MM.1S (cell line): ENCODE measurements at regions not wholly inside any gene's neighbourhood (a gene's known extent, or its start where the extent isn't known, plus 50 kb on each side); places are given as distances from the start of the nearest gene placed in this dataset.

ENCODE experiments used
- DNase-seq: peaks from one replicate; pipeline ENCODE4 v3.0.0-alpha.2; 2015
- H2AFZ ChIP-seq: fragments of 300-600 bp; sonication (generic); 2 replicates; pipeline ENCODE4 v1.6.0; 2016; ENCODE audit warnings: antibody characterized with exemption, low read length
- H3F3A ChIP-seq: fragments of 300-600 bp; sonication (generic); 2 replicates; pipeline ENCODE4 v1.6.1; 2016; ENCODE audit warnings: mild to moderate bottlenecking, antibody characterized with exemption, low read length, moderate library complexity, mixed read lengths; ENCODE audit not compliant: insufficient read depth
- H3K27ac ChIP-seq: fragments of 300-600 bp; sonication (generic); 2 replicates; pipeline ENCODE4 v1.5.1; 2016; ENCODE audit warnings: mild to moderate bottlenecking, low read length
- H3K27me3 ChIP-seq: fragments of 300-600 bp; sonication (generic); replicated peaks from 2 replicates; pipeline ENCODE4 v1.6.0; 2016; ENCODE audit warnings: low read length; ENCODE audit not compliant: insufficient read depth
- H3K36me3 ChIP-seq: fragments of 300-600 bp; sonication (generic); replicated peaks from 2 replicates; pipeline ENCODE4 v1.6.1; 2016; ENCODE audit warnings: mild to moderate bottlenecking, low read length, mixed read lengths; ENCODE audit not compliant: insufficient read depth
- H3K4me1 ChIP-seq: fragments of 300-600 bp; sonication (generic); 2 replicates; pipeline ENCODE4 v1.6.1; 2016; ENCODE audit warnings: low read length, mixed read lengths
- H3K4me2 ChIP-seq: fragments of 300-600 bp; sonication (generic); 2 replicates; pipeline ENCODE4 v1.6.0; 2016; ENCODE audit warnings: low read depth, low read length
- H3K4me3 ChIP-seq: fragments of 300-600 bp; sonication (generic); 2 replicates; pipeline ENCODE4 v1.5.1; 2016; ENCODE audit warnings: low read length, mixed read lengths
- H3K79me2 ChIP-seq: fragments of 300-600 bp; sonication (generic); 2 replicates; pipeline ENCODE4 v1.6.1; 2016; ENCODE audit warnings: mixed run types, low read length, mixed read lengths
- H3K9ac ChIP-seq: fragments of 300-600 bp; sonication (generic); 2 replicates; pipeline ENCODE4 v1.6.1; 2016; ENCODE audit warnings: low read length, mixed read lengths
- H3K9me2 ChIP-seq: fragments of 300-600 bp; sonication (generic); replicated peaks from 2 replicates; pipeline ENCODE4 v1.6.1; 2016; ENCODE audit warnings: mild to moderate bottlenecking, low read length, mixed read lengths; ENCODE audit not compliant: insufficient read depth
- H3K9me3 ChIP-seq: fragments of 300-600 bp; sonication (generic); replicated peaks from 2 replicates; pipeline ENCODE4 v1.6.1; 2016; ENCODE audit warnings: mild to moderate bottlenecking, low read length, mixed read lengths; ENCODE audit not compliant: insufficient read depth
- H4K20me1 ChIP-seq: fragments of 300-600 bp; sonication (generic); 2 replicates; pipeline ENCODE4 v1.6.1; 2016; ENCODE audit warnings: mild to moderate bottlenecking, low read length, moderate library complexity, mixed read lengths; ENCODE audit not compliant: insufficient read depth
- CTCF ChIP-seq: fragments of 300-600 bp; sonication (generic); IDR thresholded peaks from 2 replicates; pipeline ENCODE4 v1.5.1; 2016; ENCODE audit warnings: antibody characterized with exemption, low read length, mixed read lengths
- EZH2 ChIP-seq: fragments of 300-600 bp; sonication (generic); optimal IDR thresholded peaks from 2 replicates; pipeline ENCODE3; 2017; ENCODE audit warnings: low read depth, mild to moderate bottlenecking, antibody characterized with exemption, low read length, mixed read lengths
- EZH2phosphoT487 ChIP-seq: fragments of 300-600 bp; sonication (generic); IDR thresholded peaks from 2 replicates; pipeline ENCODE4 v1.6.1; 2018; ENCODE audit warnings: antibody characterized with exemption, low read length

GRCh38 chr4:167443841-167444240 lies 209.5 kb upstream of the SPOCK3 start:
- Histone ChIP-seq H3K27me3 (no peaks in the 10 kb centered on the region), H4K20me1 (no peaks in the 10 kb centered on the region), H3F3A (no peaks in the 10 kb centered on the region), H3K79me2 (no peaks in the 10 kb centered on the region), H3K9me3 (no peaks in the 10 kb centered on the region), H3K36me3 (no peaks in the 10 kb centered on the region), H3K27ac (no peak overlapping the region), H2AFZ (no peak overlapping the region), H3K4me2 (no peak overlapping the region), H3K9ac (no peak overlapping the region), H3K4me1 (no peaks in the 10 kb centered on the region), H3K4me3 (no peak overlapping the region), H3K9me2 (no peaks in the 10 kb centered on the region)
- no peak for TF ChIP-seq CTCF
- no peak for TF ChIP-seq EZH2phosphoT487
- no peak for DNase-seq

- Histone ChIP-seq H3K27me3 (no peaks in the 10 kb centered on the region), H3K79me2 (no peaks in the 10 kb centered on the region), H3K4me3 (no peak overlapping the region), H3K9ac (no peak overlapping the region), H2AFZ (no peak overlapping the region), H4K20me1 (no peaks in the 10 kb centered on the region), H3K4me2 (no peak overlapping the region), H3K36me3 (no peaks in the 10 kb centered on the region), H3K27ac (no peak overlapping the region), H3K9me2 (no peaks in the 10 kb centered on the region), H3F3A (no peaks in the 10 kb centered on the region), H3K9me3 (no peaks in the 10 kb centered on the region), H3K4me1 (no peaks in the 10 kb centered on the region)
- TF ChIP-seq CTCF (no peak), EZH2phosphoT487 (no peak), EZH2 (no peak)
- no peak for DNase-seq
These were observed 218.7 kb upstream of the SPOCK3 start for GRCh38 chr4:167452922-167453430.

GRCh38 chr4:167456619-167457018 lies 222.3 kb upstream of the SPOCK3 start:
- no peak overlapping the region for H3K9ac ChIP-seq
- H4K20me1 ChIP-seq = no peaks in the 10 kb centered on the region
- H3K4me1 ChIP-seq = no peaks in the 10 kb centered on the region
- DNase-seq = no peak
- no peaks in the 10 kb centered on the region for H3F3A ChIP-seq
- no peaks in the 10 kb centered on the region for H3K27me3 ChIP-seq
- H3K36me3 ChIP-seq = no peaks in the 10 kb centered on the region
- H3K4me3 ChIP-seq = no peak overlapping the region
- no peaks in the 10 kb centered on the region for H3K79me2 ChIP-seq
- H3K4me2 ChIP-seq = no peak overlapping the region
- no peak overlapping the region for H2AFZ ChIP-seq
- no peaks in the 10 kb centered on the region for H3K9me3 ChIP-seq
- no peaks in the 10 kb centered on the region for H3K9me2 ChIP-seq
- TF ChIP-seq CTCF = no peak
- no peak for TF ChIP-seq EZH2phosphoT487
- TF ChIP-seq EZH2 = no peak
- no peak overlapping the region for H3K27ac ChIP-seq
